Heart left ventricle (tissue), 13 donors: ENCODE measurements at regions not wholly inside any gene's neighbourhood (a gene's known extent, or its start where the extent isn't known, plus 50 kb on each side); places are given as distances from the start of the nearest gene placed in this dataset.

Experiments used
- CTCF ChIP-seq, 12 donors: fragments of 200-600 bp; sonication (generic) in 4 of 12; IDR thresholded peaks; one replicate each; pipeline versions ENCODE4 v1.5.0 to v1.8.0; 2018 to 2022; ENCODE audit warnings: antibody characterized with exemption in 12 of 12, mild to moderate bottlenecking in 5 of 12
- POLR2A ChIP-seq, 2 donors: fragments of 450-650 bp; IDR thresholded peaks; one replicate each; pipeline ENCODE4 v1.6.1; 2017; ENCODE audit warnings: antibody characterized with exemption in 2 of 2, mild to moderate bottlenecking in 2 of 2, moderate library complexity in 2 of 2
- donor health status: ischemic (EF 13 %, LVEDD 7.1; RV severe dilation, severe dysfunction).
- donor health status: DM: no; HTN: yes; CAD: no.
- donor health status: DM: no; HTN: no; CAD: no.
- donor health status: ischemic (EF 25% LVEDD 6.9; RV normal size, moderate dysfunction).
- donor health status: ischemic (EF 25% LVEDD 5.7; RV mildly dilated, moderate dysfunction).
- donor health status: ischemic (EF 35%, LVEDD 5.7; RV mildly dilated, moderate dysfunction).
- donor health status: nonischemic (EF 11% LVEDD 7.7; RV severe dilation, severe dysfunction).
- donor health status: DM: yes; HTN: yes; CAD: no.
- donor health status: PGD.
- donor health status: ischemic (EF 29% LVEDD 5.4; RV normal size, mild dysfunction).
- donor health status: nonischemic (EF 23%, LVEDD 6.1; RV moderate dilation, normal function).

- TF ChIP-seq POLR2A (IDR thresholded peaks at IDR 0.05) (no peak), CTCF (IDR thresholded peaks at IDR 0.05) (no peak)
Observed at GRCh38 chr19:30878495-30878894, 470.7 kb downstream of the TSHZ3 start.
